ENCODE measurements at regions not wholly inside any gene's neighbourhood (a gene's known extent, or its start where the extent isn't known, plus 50 kb on each side); places are given as distances from the start of the nearest gene placed in this dataset.

GRCh38 chr10:9299966-9300365, 1245.5 kb downstream of the GATA3 start:
- no peak for TF ChIP-seq CTCF (IDR thresholded peaks at IDR 0.05; ENCODE audit: low read depth, low read length, poor library complexity, severe bottlenecking)
- no peak for TF ChIP-seq EZH2phosphoT487 (IDR thresholded peaks at IDR 0.05; ENCODE audit: borderline replicate concordance, low read length)
- Histone ChIP-seq H3K4me1 (ENCODE audit: control insufficient read depth, low read length) (peaks cover 5% of the 10 kb centered on the region), H3K27me3 (ENCODE audit: control insufficient read depth, low read length) (no peaks in the 10 kb centered on the region; the same call in 1 of the 2 replicates), H3F3A (ENCODE audit: control insufficient read depth, insufficient read depth) (no peaks in the 10 kb centered on the region), H4K20me1 (ENCODE audit: control insufficient read depth, insufficient read depth, low read depth, low read length) (no peaks in the 10 kb centered on the region), H3K36me3 (ENCODE audit: control insufficient read depth, low read length) (no peaks in the 10 kb centered on the region), H3K4me3 (ENCODE audit: low read length) (no peak overlapping the region), H3K27ac (ENCODE audit: low read depth, low read length) (no peak overlapping the region), H3K4me2 (ENCODE audit: low read length) (no peak overlapping the region), H3K9me2 (replicated peaks; ENCODE audit: control insufficient read depth, low read length) (no peaks in the 10 kb centered on the region), H3K9me3 (ENCODE audit: control insufficient read depth, insufficient read depth, low read length) (no peaks in the 10 kb centered on the region), H3K79me2 (ENCODE audit: control insufficient read depth, low read length) (no peaks in the 10 kb centered on the region)

GRCh38 chr10:9301148-9301547, 1246.7 kb downstream of the GATA3 start:
- H3K27ac ChIP-seq (ENCODE audit: low read depth, low read length), result no peak overlapping the region
- no peaks in the 10 kb centered on the region for H3K9me2 ChIP-seq (replicated peaks; ENCODE audit: control insufficient read depth, low read length)
- no peaks in the 10 kb centered on the region; the same call in 1 of the 2 replicates for H3K27me3 ChIP-seq (ENCODE audit: control insufficient read depth, low read length)
- no peaks in the 10 kb centered on the region for H3K36me3 ChIP-seq (ENCODE audit: control insufficient read depth, low read length)
- TF ChIP-seq CTCF (IDR thresholded peaks at IDR 0.05; ENCODE audit: low read depth, low read length, poor library complexity, severe bottlenecking), result peak; percentile 36
- no peak for TF ChIP-seq EZH2phosphoT487 (IDR thresholded peaks at IDR 0.05; ENCODE audit: borderline replicate concordance, low read length)
- H3K4me2 ChIP-seq (ENCODE audit: low read length), result no peak overlapping the region
- no peak overlapping the region for H3K4me3 ChIP-seq (ENCODE audit: low read length)
- no peaks in the 10 kb centered on the region for H3K4me1 ChIP-seq (ENCODE audit: control insufficient read depth, low read length)
- no peaks in the 10 kb centered on the region for H3F3A ChIP-seq (ENCODE audit: control insufficient read depth, insufficient read depth)
- H3K9me3 ChIP-seq (ENCODE audit: control insufficient read depth, insufficient read depth, low read length), result no peaks in the 10 kb centered on the region
- no peaks in the 10 kb centered on the region for H4K20me1 ChIP-seq (ENCODE audit: control insufficient read depth, insufficient read depth, low read depth, low read length)
- H3K79me2 ChIP-seq (ENCODE audit: control insufficient read depth, low read length), result no peaks in the 10 kb centered on the region

- H3K4me3 ChIP-seq (ENCODE audit: low read length), result no peak overlapping the region
- H3K9me2 ChIP-seq (replicated peaks; ENCODE audit: control insufficient read depth, low read length), result no peaks in the 10 kb centered on the region
- no peak overlapping the region for H3K4me2 ChIP-seq (ENCODE audit: low read length)
- H3K79me2 ChIP-seq (ENCODE audit: control insufficient read depth, low read length), result no peaks in the 10 kb centered on the region
- no peaks in the 10 kb centered on the region; the same call in 1 of the 2 replicates for H3K27me3 ChIP-seq (ENCODE audit: control insufficient read depth, low read length)
- H3K9me3 ChIP-seq (ENCODE audit: control insufficient read depth, insufficient read depth, low read length), result no peaks in the 10 kb centered on the region
- no peaks in the 10 kb centered on the region for H3K4me1 ChIP-seq (ENCODE audit: control insufficient read depth, low read length)
- no peaks in the 10 kb centered on the region for H4K20me1 ChIP-seq (ENCODE audit: control insufficient read depth, insufficient read depth, low read depth, low read length)
- TF ChIP-seq EZH2phosphoT487 (IDR thresholded peaks at IDR 0.05; ENCODE audit: borderline replicate concordance, low read length) (no peak), CTCF (IDR thresholded peaks at IDR 0.05; ENCODE audit: low read depth, low read length, poor library complexity, severe bottlenecking) (no peak)
- no peaks in the 10 kb centered on the region for H3K36me3 ChIP-seq (ENCODE audit: control insufficient read depth, low read length)
- H3F3A ChIP-seq (ENCODE audit: control insufficient read depth, insufficient read depth), result no peaks in the 10 kb centered on the region
- no peak overlapping the region for H3K27ac ChIP-seq (ENCODE audit: low read depth, low read length)
Measured at GRCh38 chr10:9301554-9301953, 1247.1 kb downstream of the GATA3 start.

Data from DOHH2 (cell line).